DMS53 (cell line): ENCODE measurements at regions not wholly inside any gene's neighbourhood (a gene's known extent, or its start where the extent isn't known, plus 50 kb on each side); places are given as distances from the start of the nearest gene placed in this dataset.
"Not testable (repeated sequence)": the region's sequence is repeated elsewhere in the genome, so short reads cannot be mapped to it uniquely, and the experiment has no call there.

Experiments used
- DNase-seq: peaks from one replicate; lab custom pipeline; 2025; lab: John Stamatoyannopoulos, UW

- no peak for DNase-seq
Measured at GRCh38 chr20:22690616-22691179, 106.3 kb upstream of the FOXA2 start.

DNA sequence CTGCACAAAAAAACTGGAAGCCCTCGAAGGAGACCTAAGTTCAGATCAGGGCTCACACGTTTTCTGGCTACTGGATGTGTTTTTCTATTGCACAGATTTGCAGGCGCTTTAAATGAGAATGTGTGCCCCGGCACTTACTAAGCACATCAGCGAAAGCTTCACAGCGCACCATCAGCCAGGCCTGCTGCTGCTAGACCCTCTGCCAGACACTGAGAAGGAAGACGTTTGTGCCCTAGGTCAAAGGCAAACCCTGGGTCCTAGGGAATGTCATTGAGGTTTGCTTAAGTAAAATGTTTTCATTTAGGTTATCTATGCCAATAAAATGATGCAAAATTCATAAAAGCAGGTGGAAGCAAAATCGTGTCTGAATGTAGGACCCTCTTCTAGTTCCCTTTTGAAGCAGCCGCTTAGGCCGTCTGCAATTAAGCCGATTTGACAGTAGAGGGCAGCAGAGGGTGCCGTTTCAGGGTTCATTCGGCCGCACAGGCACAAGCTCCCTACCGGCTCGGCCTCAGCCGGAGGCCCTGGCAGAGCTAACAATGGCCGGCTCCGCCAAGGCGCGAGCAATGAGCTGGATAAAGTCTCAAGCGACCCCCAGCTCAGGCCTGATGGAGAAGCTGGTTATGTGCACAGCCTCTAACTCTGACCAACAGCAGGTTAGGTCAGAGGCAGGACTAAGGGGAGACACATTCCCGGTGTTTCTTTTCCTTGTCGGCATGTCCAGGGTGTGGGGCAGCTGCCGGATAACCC, 107.2 kb upstream of the FOXA2 start:
- peak; percentile 83 for DNase-seq

- no peak for DNase-seq
Measured at GRCh38 chr20:22692119-22692475, 107.7 kb upstream of the FOXA2 start.

DNA sequence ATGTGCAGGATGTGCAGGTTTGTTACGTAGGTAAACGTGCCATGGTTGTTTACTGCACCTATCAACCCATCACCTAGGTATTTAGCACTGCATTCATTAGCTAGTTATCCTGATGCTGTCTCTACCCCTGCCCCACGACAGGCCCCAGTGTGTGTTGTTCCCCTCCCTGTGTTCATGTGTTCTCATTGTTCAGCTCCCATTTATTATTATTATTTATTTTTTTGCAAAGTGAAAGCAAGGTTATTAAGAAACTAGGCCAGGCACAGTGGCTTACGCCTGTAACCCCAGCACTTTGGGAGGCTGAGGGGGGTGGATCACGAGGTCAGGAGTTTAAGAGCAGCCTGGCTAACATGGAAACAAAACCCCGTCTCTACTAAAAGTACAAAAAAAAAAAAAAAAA, 108.2 kb upstream of the FOXA2 start:
- not testable (repeated sequence) for DNase-seq

GRCh38 chr20:22696759-22697158, 112.4 kb upstream of the FOXA2 start:
- no peak for DNase-seq

GRCh38 chr20:22698259-22698842, 114.0 kb upstream of the FOXA2 start:
- DNase-seq = no peak

DNA sequence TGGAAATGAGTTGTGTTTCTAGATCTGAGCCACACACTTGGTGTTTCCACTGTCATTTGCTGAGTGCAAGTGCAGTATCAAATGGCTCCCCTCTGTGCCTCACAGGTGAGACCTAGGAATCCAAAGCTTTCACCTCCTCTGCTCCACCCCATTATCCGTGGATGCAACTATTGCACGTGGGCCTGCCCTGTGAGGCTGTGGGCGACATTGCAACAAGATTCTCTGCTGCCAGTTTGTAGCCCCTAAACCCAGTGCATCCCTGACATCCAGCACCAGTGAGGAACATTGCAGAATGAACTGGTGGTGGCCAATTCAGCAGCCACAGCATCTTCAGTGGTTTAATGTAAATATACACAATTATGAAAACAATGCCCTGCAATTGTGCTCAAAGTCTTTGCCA, 115.0 kb upstream of the FOXA2 start:
- DNase-seq = no peak

GRCh38 chr20:22700367-22700766, 116.0 kb upstream of the FOXA2 start:
- no peak for DNase-seq

DNA sequence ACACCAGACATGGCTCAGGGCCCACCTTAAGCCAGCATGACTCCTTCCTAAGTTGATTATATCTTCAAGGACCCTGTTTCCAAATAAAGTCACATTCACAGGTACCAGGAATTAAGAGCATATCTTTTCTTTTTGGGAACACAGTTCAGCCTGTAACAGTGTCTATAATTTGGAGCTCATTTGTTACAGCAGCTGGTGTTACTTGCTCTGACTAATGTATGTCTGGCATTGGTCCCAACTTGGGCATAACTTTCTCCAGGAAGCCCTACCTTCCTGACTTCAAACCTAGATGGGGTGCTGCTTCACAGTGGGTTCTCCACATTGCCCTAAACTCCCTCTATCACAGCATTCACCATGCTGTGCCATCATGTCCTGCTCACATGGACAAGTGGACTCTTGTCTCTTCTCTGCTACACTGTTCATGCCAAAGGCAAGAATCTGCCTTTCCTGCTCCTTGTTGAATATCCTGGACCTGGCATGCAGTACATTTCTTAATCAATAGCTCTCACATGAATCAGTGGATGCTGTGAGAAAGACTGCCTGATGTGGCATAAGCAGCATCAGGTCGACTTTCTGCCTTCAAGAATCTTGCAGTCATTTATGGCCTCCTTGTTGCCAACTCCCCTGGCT, 117.4 kb upstream of the FOXA2 start:
- DNase-seq = no peak

GRCh38 chr20:22703843-22704242, 119.5 kb upstream of the FOXA2 start:
- no peak for DNase-seq

GRCh38 chr20:22711971-22712755, 127.8 kb upstream of the FOXA2 start:
- DNase-seq = no peak

DNA sequence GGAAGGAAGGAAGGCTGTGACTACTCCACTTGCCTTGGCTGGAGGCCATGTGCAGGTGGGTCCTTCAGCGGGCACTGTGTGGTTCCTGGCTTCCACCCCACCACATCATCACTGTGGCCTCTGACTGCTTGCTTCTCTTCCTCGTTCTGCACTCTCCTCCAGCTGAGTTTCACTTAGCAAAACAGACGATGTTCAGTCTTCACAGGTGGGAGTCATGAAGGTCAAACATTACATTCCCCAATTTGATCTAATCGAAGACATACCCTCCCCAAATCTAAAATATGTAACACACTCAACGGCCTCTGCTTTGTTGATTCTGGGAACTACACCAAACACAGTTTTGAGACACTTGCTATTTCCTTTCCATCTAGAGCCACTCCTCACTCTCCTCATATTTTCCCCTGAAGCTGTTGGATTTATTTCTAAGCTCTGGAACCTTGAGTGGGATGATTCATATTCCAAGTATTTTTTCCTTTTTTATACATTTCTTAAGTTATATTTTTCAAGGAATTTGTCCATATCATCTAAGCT, 132.5 kb upstream of the FOXA2 start:
- DNase-seq = no peak

DNA sequence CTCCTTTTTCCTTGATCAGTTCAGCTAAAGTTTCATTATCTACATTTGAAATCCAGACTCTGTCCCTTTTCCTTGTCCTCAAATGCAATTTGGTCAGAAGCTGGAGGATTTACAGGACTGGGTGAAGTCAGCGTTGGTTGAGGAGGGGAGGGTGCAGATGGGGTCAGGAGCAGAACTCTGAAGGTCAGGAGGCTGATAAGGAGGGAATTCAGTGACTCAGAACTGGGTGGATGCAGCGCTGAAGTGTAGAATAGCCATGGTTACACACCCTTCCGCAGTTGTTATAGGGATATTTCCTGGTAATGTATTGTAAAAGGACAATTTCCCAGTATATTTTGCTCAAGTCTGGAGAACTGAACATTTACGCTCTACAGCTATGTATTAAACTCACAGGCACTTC, 133.1 kb upstream of the FOXA2 start:
- no peak for DNase-seq

GRCh38 chr20:22719167-22719591, 134.8 kb upstream of the FOXA2 start:
- no peak for DNase-seq

GRCh38 chr20:22720206-22720605, 135.8 kb upstream of the FOXA2 start:
- no peak for DNase-seq

DNA sequence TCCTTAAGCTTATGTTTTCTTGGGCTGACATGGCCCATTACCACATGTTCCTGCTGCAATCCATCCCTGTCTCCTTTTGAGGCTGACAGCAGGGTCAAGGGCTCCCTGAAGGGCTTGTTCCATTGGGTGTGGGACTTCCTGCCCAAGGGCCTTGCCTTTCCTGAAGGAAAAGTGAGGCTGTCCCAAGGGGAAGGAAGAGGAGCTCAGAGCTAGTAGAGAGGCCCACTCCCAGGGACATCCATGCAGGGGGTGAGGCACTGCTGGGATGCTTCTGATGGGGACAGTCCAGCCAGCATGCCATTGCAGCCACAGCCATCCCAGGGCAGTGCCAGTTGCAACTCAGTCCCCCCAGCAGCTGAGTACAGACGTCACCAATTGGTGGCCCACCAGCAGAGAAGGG, 138.4 kb upstream of the FOXA2 start:
- no peak for DNase-seq

- DNase-seq = no peak
Measured at GRCh38 chr20:22723659-22724058, 139.3 kb upstream of the FOXA2 start.

- no peak for DNase-seq
Measured at GRCh38 chr20:22728146-22728745, 143.9 kb upstream of the FOXA2 start.

GRCh38 chr20:22729180-22729579, 144.8 kb upstream of the FOXA2 start:
- DNase-seq = no peak

GRCh38 chr20:22729616-22730236, 145.4 kb upstream of the FOXA2 start:
- no peak for DNase-seq

GRCh38 chr20:22732751-22733150, 148.4 kb upstream of the FOXA2 start:
- peak; percentile 17 for DNase-seq
